GM19468 (cell line): ENCODE measurements at regions not wholly inside any gene's neighbourhood (a gene's known extent, or its start where the extent isn't known, plus 50 kb on each side); places are given as distances from the start of the nearest gene placed in this dataset.

Experiments used
- ATAC-seq: cut with Tn5 transposase; IDR thresholded peaks from one replicate; pipeline ENCODE4 v1.9.1; 2021; ENCODE audit warnings: mild to moderate bottlenecking, moderate library complexity, moderate number of reproducible peaks; ENCODE audit not compliant: unreplicated experiment; ENCODE audit errors: extremely low read depth

- no peak for ATAC-seq
These were observed 260.5 kb downstream of the CENPW start for GRCh38 chr6:126600258-126600916.

GRCh38 chr6:126603410-126603809 lies 263.5 kb downstream of the CENPW start:
- no peak for ATAC-seq

- ATAC-seq: no peak
These were observed 265.2 kb downstream of the CENPW start for GRCh38 chr6:126605089-126605488.

- ATAC-seq: no peak
These were observed 267.4 kb downstream of the CENPW start for GRCh38 chr6:126607289-126607688.

- no peak for ATAC-seq
These were observed 268.8 kb downstream of the CENPW start for GRCh38 chr6:126608681-126609080.

GRCh38 chr6:126614642-126615504 lies 275.0 kb downstream of the CENPW start:
- no peak for ATAC-seq

GRCh38 chr6:126616866-126617265 lies 277.0 kb downstream of the CENPW start:
- no peak for ATAC-seq

- no peak for ATAC-seq
These were observed 278.9 kb downstream of the CENPW start for GRCh38 chr6:126618639-126619343.

- no peak for ATAC-seq
These were observed 280.8 kb downstream of the CENPW start for GRCh38 chr6:126620719-126621118.

GRCh38 chr6:126625019-126625418 lies 285.1 kb downstream of the CENPW start:
- no peak for ATAC-seq

GRCh38 chr6:126628125-126628524 lies 288.2 kb downstream of the CENPW start:
- ATAC-seq: no peak

GRCh38 chr6:126631363-126631762 lies 291.4 kb downstream of the CENPW start:
- ATAC-seq: no peak

- no peak for ATAC-seq
These were observed 292.4 kb downstream of the CENPW start for GRCh38 chr6:126632271-126632670.

- no peak for ATAC-seq
These were observed 293.5 kb downstream of the CENPW start for GRCh38 chr6:126633373-126633772.

GRCh38 chr6:126640356-126640755 lies 300.4 kb downstream of the CENPW start:
- no peak for ATAC-seq

GRCh38 chr6:126640921-126641320 lies 301.0 kb downstream of the CENPW start:
- ATAC-seq: no peak

GRCh38 chr6:126641641-126642040 lies 301.7 kb downstream of the CENPW start:
- ATAC-seq: no peak

GRCh38 chr6:126643352-126643751 lies 303.4 kb downstream of the CENPW start:
- ATAC-seq: no peak

- no peak for ATAC-seq
These were observed 311.0 kb downstream of the CENPW start for GRCh38 chr6:126650931-126651330.

GRCh38 chr6:126657561-126658175 lies 317.8 kb downstream of the CENPW start:
- ATAC-seq: no peak

- no peak for ATAC-seq
These were observed 320.5 kb downstream of the CENPW start for GRCh38 chr6:126660376-126660775.
